ENCODE measurements at regions not wholly inside any gene's neighbourhood (a gene's known extent, or its start where the extent isn't known, plus 50 kb on each side); places are given as distances from the start of the nearest gene placed in this dataset.

DNA sequence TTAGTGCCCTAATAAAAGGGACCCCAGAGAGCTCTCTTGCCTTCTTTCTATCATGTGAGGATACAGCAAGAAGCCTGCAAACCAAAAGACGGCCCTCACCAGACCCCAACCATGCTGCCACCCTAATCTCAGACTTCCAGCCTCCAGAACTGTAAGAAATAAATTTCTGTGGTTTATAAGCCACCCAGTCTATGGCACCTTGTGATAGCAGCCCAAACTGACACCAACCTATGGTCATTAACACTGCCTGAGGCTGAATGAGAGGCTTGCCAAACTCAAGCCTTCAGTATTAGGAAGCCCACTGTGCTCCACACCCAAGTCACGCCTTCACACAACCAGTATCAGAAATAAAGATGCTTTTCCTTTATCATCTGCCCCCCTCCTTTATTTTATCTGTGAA, 127.3 kb upstream of the KLF3 start:
- TF ChIP-seq, protein P1, sequence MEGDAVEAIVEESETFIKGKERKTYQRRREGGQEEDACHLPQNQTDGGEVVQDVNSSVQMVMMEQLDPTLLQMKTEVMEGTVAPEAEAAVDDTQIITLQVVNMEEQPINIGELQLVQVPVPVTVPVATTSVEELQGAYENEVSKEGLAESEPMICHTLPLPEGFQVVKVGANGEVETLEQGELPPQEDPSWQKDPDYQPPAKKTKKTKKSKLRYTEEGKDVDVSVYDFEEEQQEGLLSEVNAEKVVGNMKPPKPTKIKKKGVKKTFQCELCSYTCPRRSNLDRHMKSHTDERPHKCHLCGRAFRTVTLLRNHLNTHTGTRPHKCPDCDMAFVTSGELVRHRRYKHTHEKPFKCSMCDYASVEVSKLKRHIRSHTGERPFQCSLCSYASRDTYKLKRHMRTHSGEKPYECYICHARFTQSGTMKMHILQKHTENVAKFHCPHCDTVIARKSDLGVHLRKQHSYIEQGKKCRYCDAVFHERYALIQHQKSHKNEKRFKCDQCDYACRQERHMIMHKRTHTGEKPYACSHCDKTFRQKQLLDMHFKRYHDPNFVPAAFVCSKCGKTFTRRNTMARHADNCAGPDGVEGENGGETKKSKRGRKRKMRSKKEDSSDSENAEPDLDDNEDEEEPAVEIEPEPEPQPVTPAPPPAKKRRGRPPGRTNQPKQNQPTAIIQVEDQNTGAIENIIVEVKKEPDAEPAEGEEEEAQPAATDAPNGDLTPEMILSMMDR (IDR thresholded peaks at IDR 0.05; ENCODE audit: extremely low read depth, missing control alignments): no peak
- no peak for DNase-seq (ENCODE audit: low spot score)

DNA sequence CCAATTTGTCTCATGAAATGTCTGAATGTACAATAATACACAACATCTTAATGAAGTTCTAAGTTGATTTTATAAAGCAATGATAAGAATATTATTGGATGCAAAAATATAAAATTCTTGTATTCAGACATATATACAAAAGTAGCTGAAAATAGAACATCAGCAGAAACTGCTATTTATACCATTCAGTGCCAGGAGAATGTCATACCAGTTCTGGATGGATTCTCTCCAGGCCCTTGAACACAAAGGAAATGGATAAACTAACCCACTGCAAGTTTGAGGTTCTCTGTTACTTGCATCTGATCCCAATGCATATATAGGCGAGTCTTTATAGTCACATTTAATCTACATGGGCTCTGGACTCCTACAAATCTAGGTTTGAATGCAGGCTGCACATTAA, 126.3 kb upstream of the KLF3 start:
- TF ChIP-seq, protein P1 (IDR thresholded peaks at IDR 0.05; ENCODE audit: extremely low read depth, missing control alignments): no peak
- no peak for DNase-seq (ENCODE audit: low spot score)

DNA sequence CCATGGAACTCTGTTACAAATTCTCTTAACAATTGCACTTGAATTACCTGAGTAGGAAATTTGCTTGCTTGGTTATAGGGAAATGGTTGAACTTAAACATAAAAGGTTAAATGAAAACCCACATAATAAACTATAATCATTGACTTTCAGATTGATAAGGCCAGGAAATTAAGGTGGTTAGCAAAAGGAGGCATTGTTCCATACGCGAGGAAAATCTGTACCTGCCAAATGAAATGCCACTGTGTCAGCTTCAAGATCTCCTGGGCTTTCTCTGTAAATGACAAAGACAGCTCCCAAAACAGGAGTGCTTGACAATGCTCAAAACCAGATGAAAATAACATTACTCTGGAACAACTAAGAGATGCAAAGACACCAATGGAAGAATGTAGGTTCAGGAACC, 125.5 kb upstream of the KLF3 start:
- DNase-seq (ENCODE audit: low spot score): no peak
- TF ChIP-seq, protein P1 (IDR thresholded peaks at IDR 0.05; ENCODE audit: extremely low read depth, missing control alignments): no peak

DNA sequence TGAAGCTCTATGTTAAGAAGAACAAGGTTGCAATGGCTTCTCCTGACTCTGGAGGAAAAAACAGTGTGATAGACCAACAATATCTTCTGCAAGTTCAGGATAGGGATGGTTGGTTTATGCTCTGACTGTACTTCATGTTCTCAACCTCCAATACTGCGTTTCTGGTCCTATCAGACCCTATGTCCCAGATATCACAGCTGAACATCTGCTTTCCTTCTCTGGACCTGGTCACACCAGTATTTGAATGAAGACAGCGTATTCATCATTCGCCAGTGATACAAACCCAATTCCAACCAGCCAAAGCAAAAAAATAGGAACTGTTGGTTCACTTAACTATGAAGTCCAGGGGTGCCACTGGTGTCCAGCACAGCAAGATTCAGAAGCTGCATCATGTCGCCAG, 124.5 kb upstream of the KLF3 start:
- no peak for DNase-seq (ENCODE audit: low spot score)
- TF ChIP-seq, protein P1 (IDR thresholded peaks at IDR 0.05; ENCODE audit: extremely low read depth, missing control alignments): no peak

DNA sequence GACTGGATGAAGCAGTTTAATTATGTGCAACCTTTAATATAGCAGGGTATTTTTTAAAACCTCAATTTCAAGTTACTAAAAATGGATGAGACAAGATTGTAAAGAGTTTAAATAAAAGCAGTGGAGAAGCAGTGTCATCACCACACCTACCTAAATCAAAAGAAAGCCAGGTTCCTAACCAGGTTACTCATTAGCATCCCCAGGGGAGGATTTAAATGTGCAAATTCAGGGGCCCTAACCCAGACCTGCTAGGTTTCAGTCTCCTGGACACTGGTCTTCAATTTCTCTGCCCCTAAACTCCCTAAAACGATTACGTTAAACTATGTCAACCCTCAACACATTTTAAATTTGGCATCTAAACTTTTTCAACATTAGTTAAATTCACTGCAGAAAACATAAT, 116.9 kb upstream of the KLF3 start:
- TF ChIP-seq, protein P1 (IDR thresholded peaks at IDR 0.05; ENCODE audit: extremely low read depth, missing control alignments): no peak
- DNase-seq (ENCODE audit: low spot score): no peak

DNA sequence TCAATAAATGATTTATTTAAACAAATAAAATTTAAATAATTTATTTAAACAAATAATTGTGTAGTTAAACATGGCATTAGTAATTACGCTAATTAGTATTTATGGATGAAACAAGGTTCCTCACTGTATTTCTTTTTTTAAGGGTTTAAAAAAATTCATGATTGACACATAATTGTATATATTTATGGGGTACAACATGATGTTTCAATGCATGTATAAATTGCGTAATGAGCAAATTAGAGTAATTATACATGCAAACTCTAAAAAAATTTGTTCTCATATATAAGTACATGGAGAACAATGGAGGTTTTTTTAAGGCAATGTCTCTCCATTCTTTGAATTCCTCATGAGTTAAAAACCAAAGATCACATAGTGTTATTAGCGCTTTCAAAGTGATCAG, 115.7 kb upstream of the KLF3 start:
- TF ChIP-seq, protein P1 (IDR thresholded peaks at IDR 0.05; ENCODE audit: extremely low read depth, missing control alignments): no peak
- DNase-seq (ENCODE audit: low spot score): no peak

DNA sequence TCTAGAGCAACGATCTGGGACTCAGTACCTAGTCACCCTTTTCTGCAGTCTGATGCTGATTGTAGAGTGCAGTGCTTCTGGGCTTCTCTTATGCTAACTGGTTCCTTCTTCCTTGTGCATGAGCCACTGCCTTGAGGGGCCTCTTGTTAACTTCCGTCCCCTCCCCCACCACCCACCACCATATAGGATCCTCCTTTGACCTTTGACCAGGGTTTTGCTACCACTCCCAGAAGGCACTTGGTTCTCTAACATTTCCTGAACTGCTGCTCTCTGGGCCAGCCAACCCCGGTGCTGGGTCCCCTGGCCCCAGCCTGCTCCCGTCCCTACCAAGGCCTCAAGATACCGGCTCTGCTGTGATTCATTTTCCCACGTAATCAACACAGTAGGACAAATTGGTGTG, 104.6 kb upstream of the KLF3 start:
- no peak for DNase-seq (ENCODE audit: low spot score)
- TF ChIP-seq, protein P1 (IDR thresholded peaks at IDR 0.05; ENCODE audit: extremely low read depth, missing control alignments): no peak

Measured in GM20000 (cell line).